Neural cell (in vitro differentiated cells): ENCODE measurements at regions not wholly inside any gene's neighbourhood (a gene's known extent, or its start where the extent isn't known, plus 50 kb on each side); places are given as distances from the start of the nearest gene placed in this dataset.

Experiments
- CTCF ChIP-seq: fragments of 450-650 bp; IDR thresholded peaks from 2 replicates; pipeline ENCODE4 v1.5.1; 2014; ENCODE audit warnings: antibody characterized with exemption, mild to moderate bottlenecking, moderate library complexity; ENCODE audit not compliant: poor library complexity, severe bottlenecking
- EP300 ChIP-seq: fragments of 450-650 bp; conservative IDR thresholded peaks from 2 replicates; pipeline ENCODE4 v1.6.1; 2014; ENCODE audit warnings: antibody characterized with exemption, mild to moderate bottlenecking, moderate library complexity; ENCODE audit not compliant: poor library complexity, severe bottlenecking
- POLR2AphosphoS5 ChIP-seq: IDR thresholded peaks from 2 replicates; pipeline ENCODE4 v1.6.1; 2012
- REST ChIP-seq: IDR thresholded peaks from 2 replicates; pipeline ENCODE4 v1.6.1; 2012; ENCODE audit warnings: borderline replicate concordance
- TAF1 ChIP-seq: IDR thresholded peaks from 2 replicates; pipeline ENCODE4 v1.6.1; 2012; ENCODE audit warnings: low read depth

- no peak for TF ChIP-seq CTCF
- TF ChIP-seq REST = no peak
- no peak for TF ChIP-seq TAF1
- no peak for TF ChIP-seq POLR2AphosphoS5
- TF ChIP-seq EP300 = no peak
Observed at GRCh38 chr12:47396902-47397663, 308.7 kb downstream of the RPAP3 start.
